Liver (tissue), 8 donors: ENCODE measurements at regions not wholly inside any gene's neighbourhood (a gene's known extent, or its start where the extent isn't known, plus 50 kb on each side); places are given as distances from the start of the nearest gene placed in this dataset.

ENCODE experiments used
- DNase-seq: peaks from one replicate; pipeline ENCODE4 v3.0.0-alpha.2; 2017; ENCODE audit warnings: low spot score
- H3K27ac ChIP-seq, 2 donors: one replicate each; pipeline ENCODE4 v1.7.0; 2013; ENCODE audit warnings: inconsistent platforms in 2 of 2, low read length in 2 of 2, control low read depth in 1 of 2, low read depth in 1 of 2, mild to moderate bottlenecking in 1 of 2
- H3K27me3 ChIP-seq, 4 donors: one replicate each; pipeline versions ENCODE4 v1.6.1 to v1.7.0; 2013; ENCODE audit warnings: low read length in 3 of 4, inconsistent platforms in 1 of 4, mild to moderate bottlenecking in 1 of 4, moderate library complexity in 1 of 4; ENCODE audit not compliant: control insufficient read depth in 4 of 4, insufficient read depth in 4 of 4
- H3K36me3 ChIP-seq, 4 donors: one replicate each; pipeline versions ENCODE4 v1.6.1 to v1.7.0; 2013; ENCODE audit warnings: low read length in 3 of 4, mild to moderate bottlenecking in 3 of 4, low read depth in 1 of 4, moderate library complexity in 1 of 4; ENCODE audit not compliant: control insufficient read depth in 4 of 4, insufficient read depth in 3 of 4
- H3K4me1 ChIP-seq, 4 donors: one replicate each; pipeline versions ENCODE4 v1.6.1 to v1.7.0; 2013; ENCODE audit warnings: low read length in 3 of 4, mild to moderate bottlenecking in 3 of 4, moderate library complexity in 1 of 4; ENCODE audit not compliant: control insufficient read depth in 4 of 4, insufficient read depth in 4 of 4
- H3K4me3 ChIP-seq, 3 donors: one replicate each; pipeline versions ENCODE4 v1.6.1 to v1.7.0; 2013; ENCODE audit warnings: low read length in 3 of 3, control low read depth in 1 of 3, low read depth in 1 of 3, mild to moderate bottlenecking in 1 of 3
- H3K9ac ChIP-seq, 2 donors: one replicate each; pipeline ENCODE4 v1.7.0; 2013; ENCODE audit warnings: low read length in 2 of 2, mild to moderate bottlenecking in 2 of 2, moderate library complexity in 2 of 2, control low read depth in 1 of 2, low read depth in 1 of 2
- H3K9me3 ChIP-seq, 4 donors: one replicate each; pipeline versions ENCODE4 v1.6.1 to v1.7.0; 2013; ENCODE audit warnings: low read length in 3 of 4; ENCODE audit not compliant: control insufficient read depth in 4 of 4
- CTCF ChIP-seq: fragments of 150-350 bp; IDR thresholded peaks from 2 replicates; pipeline ENCODE4 v1.5.1; 2017; ENCODE audit warnings: improper control_type of control experiment, low read depth, low read length; ENCODE audit not compliant: missing input control
- EGR1 ChIP-seq, 2 donors: IDR thresholded peaks; 2 replicates each; pipeline ENCODE4 v1.6.1; 2016 to 2018; ENCODE audit warnings: antibody characterized with exemption in 2 of 2, low read depth in 2 of 2
- FOXA1 ChIP-seq: IDR thresholded peaks from 2 replicates; pipeline ENCODE4 v1.6.1; 2016; ENCODE audit warnings: antibody characterized with exemption
- FOXA2 ChIP-seq: IDR thresholded peaks from 2 replicates; pipeline ENCODE4 v1.6.1; 2016; ENCODE audit warnings: antibody characterized with exemption
- GABPA ChIP-seq, 2 donors: IDR thresholded peaks in 1 of 2; conservative IDR thresholded peaks in 1 of 2; 2 replicates each; pipeline ENCODE4 v1.6.1; 2016; ENCODE audit warnings: antibody characterized with exemption in 2 of 2, mild to moderate bottlenecking in 1 of 2, moderate library complexity in 1 of 2
- HNF4A ChIP-seq, 2 donors: conservative IDR thresholded peaks; 2 replicates each; pipeline ENCODE4 v1.6.1; 2016; ENCODE audit warnings: antibody characterized with exemption in 2 of 2, mild to moderate bottlenecking in 2 of 2
- HNF4G ChIP-seq: IDR thresholded peaks from 2 replicates; pipeline ENCODE4 v1.6.1; 2016; ENCODE audit warnings: antibody characterized with exemption
- JUND ChIP-seq, 2 donors: IDR thresholded peaks; 2 replicates each; pipeline ENCODE4 v1.6.1; 2016; ENCODE audit warnings: antibody characterized with exemption in 2 of 2
- MAX ChIP-seq: IDR thresholded peaks from 2 replicates; pipeline ENCODE4 v1.6.1; 2016; ENCODE audit warnings: antibody characterized with exemption
- NR2F2 ChIP-seq: IDR thresholded peaks from 2 replicates; pipeline ENCODE4 v1.6.1; 2016; ENCODE audit warnings: antibody characterized with exemption
- RAD21 ChIP-seq, 2 donors: IDR thresholded peaks; 2 replicates each; pipeline ENCODE4 v1.6.1; 2016; ENCODE audit warnings: antibody characterized with exemption in 2 of 2, mild to moderate bottlenecking in 2 of 2
- REST ChIP-seq: IDR thresholded peaks from 2 replicates; pipeline ENCODE4 v1.6.1; 2016; ENCODE audit warnings: antibody characterized with exemption, mild to moderate bottlenecking
- RXRA ChIP-seq, 2 donors: IDR thresholded peaks; 2 replicates each; pipeline ENCODE4 v1.6.1; 2017 to 2018; ENCODE audit warnings: antibody characterized with exemption in 2 of 2, mild to moderate bottlenecking in 1 of 2
- SP1 ChIP-seq: IDR thresholded peaks from 2 replicates; pipeline ENCODE4 v1.6.1; 2018; ENCODE audit warnings: antibody characterized with exemption, mild to moderate bottlenecking
- TAF1 ChIP-seq: conservative IDR thresholded peaks from 2 replicates; pipeline ENCODE4 v1.6.1; 2016; ENCODE audit warnings: antibody characterized with exemption, mild to moderate bottlenecking
- YY1 ChIP-seq: IDR thresholded peaks from 2 replicates; pipeline ENCODE4 v1.6.1; 2016; ENCODE audit warnings: antibody characterized with exemption, mild to moderate bottlenecking
- ZBTB33 ChIP-seq: IDR thresholded peaks from 2 replicates; pipeline ENCODE4 v1.6.1; 2016; ENCODE audit warnings: antibody characterized with exemption
- WGBS: extraction: QIAGEN DNeasy Blood & Tissue Kit; methylation state at CpG from one replicate; pipeline ENCODE4 v1.1.7; 2013; 5-methylcytosine and 5-hydroxymethylcytosine counted together
- TF ChIP-seq, protein P1 (sequence below): IDR thresholded peaks from 2 replicates; pipeline ENCODE4 v1.6.1; 2016; ENCODE audit warnings: antibody characterized with exemption
- donor health status: healthy.
- donor health status: healthy.
- donor health status: healthy.
- donor health status: healthy.
- donor health status: healthy.

DNA sequence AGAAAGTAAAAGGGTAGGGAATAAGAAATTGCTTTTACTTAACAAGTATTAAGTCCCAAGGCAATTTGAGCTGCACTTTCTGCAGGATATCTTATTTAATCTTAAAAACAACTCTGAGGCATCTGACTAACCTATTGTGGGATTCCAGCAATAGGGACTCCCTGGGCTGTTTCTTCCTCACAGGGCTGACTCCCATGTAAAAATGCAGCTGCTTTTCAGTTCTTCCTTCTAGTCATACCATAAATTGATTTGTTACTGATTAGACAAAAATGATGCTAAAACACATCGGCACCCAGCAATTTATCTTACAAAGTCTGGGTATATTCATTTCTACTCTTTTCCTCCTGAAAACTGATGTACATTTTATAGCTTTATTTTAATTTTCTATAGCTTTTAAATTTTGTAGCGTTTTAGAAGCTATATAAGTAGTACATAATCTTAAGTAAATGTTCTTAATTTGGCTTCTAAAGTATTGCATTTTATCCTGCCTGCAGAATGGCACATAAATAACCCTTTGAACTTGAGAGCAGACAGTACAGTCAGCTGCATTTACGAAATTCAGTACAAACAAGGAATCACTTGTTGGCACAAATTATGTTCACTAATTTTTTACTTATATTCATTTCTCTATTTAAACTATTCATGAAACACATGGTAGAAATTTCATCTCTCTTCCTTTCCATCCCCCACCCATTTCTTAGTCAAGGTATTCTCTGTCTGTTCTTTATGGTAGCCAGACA, 102.4 kb upstream of the FRY start:
- H3K36me3 ChIP-seq = no peaks in the 10 kb centered on the region
- H3K27ac ChIP-seq = peak overlapping the region; percentile 72
- H3K27me3 ChIP-seq = no peaks in the 10 kb centered on the region
- H3K9ac ChIP-seq = no peak overlapping the region
- H3K4me3 ChIP-seq = no peak overlapping the region
- WGBS = 29% methylated on average over 3 of the region's 3 CpGs
- peaks cover 3 to 43% (median 26%) of the 10 kb centered on the region in 4 donors for H3K4me1 ChIP-seq
- DNase-seq = no peak
- TF ChIP-seq ZBTB33 (peak; percentile 49), JUND (IDR thresholded peaks at IDR 0.05) (peak in 1 of 2 donors; percentile 61), HNF4A (conservative IDR thresholded peaks at IDR 0.05) (peak; percentile 86 to 92), CTCF (no peak), MAX (peak; percentile 23), YY1 (no peak), HNF4G (peak; percentile 25), TAF1 (no peak), EGR1 (IDR thresholded peaks at IDR 0.05; ENCODE audit: low read depth in 2 of 2) (no peak), NR2F2 (no peak), RAD21 (IDR thresholded peaks at IDR 0.05) (peak in 1 of 2 donors; percentile 9), REST (no peak), SP1 (peak; percentile 44), FOXA1 (no peak), FOXA2 (no peak), RXRA (IDR thresholded peaks at IDR 0.05) (peak in 1 of 2 donors; percentile 66), GABPA (IDR thresholded peaks at IDR 0.05 in 1 of 2, conservative IDR thresholded peaks at IDR 0.05 in 1 of 2) (no peak)
- TF ChIP-seq, protein P1, sequence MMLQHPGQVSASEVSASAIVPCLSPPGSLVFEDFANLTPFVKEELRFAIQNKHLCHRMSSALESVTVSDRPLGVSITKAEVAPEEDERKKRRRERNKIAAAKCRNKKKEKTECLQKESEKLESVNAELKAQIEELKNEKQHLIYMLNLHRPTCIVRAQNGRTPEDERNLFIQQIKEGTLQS = no peak
- H3K9me3 ChIP-seq = no peaks in the 10 kb centered on the region
